ENCODE measurements at regions not wholly inside any gene's neighbourhood (a gene's known extent, or its start where the extent isn't known, plus 50 kb on each side); places are given as distances from the start of the nearest gene placed in this dataset.

DNA sequence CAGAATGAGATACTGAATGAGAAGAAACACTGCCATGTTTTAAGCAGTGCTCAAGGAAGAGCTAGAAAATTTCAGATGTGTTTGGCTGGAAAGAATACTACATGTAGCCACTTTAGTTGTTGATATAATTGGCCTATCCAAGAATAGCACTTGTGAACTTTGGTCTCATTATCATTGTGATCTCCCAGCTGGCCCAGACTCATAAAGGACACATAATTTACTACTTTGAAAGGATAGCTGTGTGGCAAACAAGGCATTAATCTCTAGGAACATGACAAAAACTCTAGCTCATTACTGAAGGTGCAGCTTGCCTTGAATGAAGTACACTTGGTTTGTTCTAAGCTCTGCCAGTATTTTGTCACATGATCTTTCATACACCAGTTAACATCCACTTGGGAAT is 356.3 kb downstream of the CSNK1G3 start:
- no peak overlapping the region for H3K23ac ChIP-seq (ENCODE audit: low read length)
- no peak overlapping the region for H2BK120ac ChIP-seq (ENCODE audit: low read depth, low read length)
- no peaks in the 10 kb centered on the region for H3K36me3 ChIP-seq (ENCODE audit: control insufficient read depth, insufficient read depth, low read length)
- DNase-seq = no peak
- H3K4me2 ChIP-seq (ENCODE audit: low read length) = no peak overlapping the region
- H2BK5ac ChIP-seq (ENCODE audit: low read length) = no peak overlapping the region
- no peak overlapping the region for H2BK15ac ChIP-seq (replicated peaks; ENCODE audit: low read depth)
- H3K9ac ChIP-seq (ENCODE audit: low read length) = no peak overlapping the region
- H3K79me2 ChIP-seq (ENCODE audit: control insufficient read depth, insufficient read depth, low read length) = no peaks in the 10 kb centered on the region
- H3K56ac ChIP-seq (ENCODE audit: low read length) = no peak overlapping the region
- H3K4me3 ChIP-seq (ENCODE audit: low read length) = no peak overlapping the region
- H3K18ac ChIP-seq (ENCODE audit: low read length) = no peak overlapping the region
- no peak overlapping the region for H4K5ac ChIP-seq (ENCODE audit: low read length)
- no peak overlapping the region for H3K4ac ChIP-seq (ENCODE audit: low read depth, low read length)
- H3K79me1 ChIP-seq (ENCODE audit: low read length) = no peaks in the 10 kb centered on the region
- H3K4me1 ChIP-seq (ENCODE audit: control insufficient read depth, low read depth, low read length) = no peaks in the 10 kb centered on the region
- H2AK5ac ChIP-seq (ENCODE audit: low read length) = no peak overlapping the region
- H4K8ac ChIP-seq (ENCODE audit: low read depth, low read length) = no peak overlapping the region
- no peak overlapping the region for H3K27ac ChIP-seq (ENCODE audit: low read depth, low read length)
- no peaks in the 10 kb centered on the region for H3K27me3 ChIP-seq (ENCODE audit: insufficient read depth, low read length, poor library complexity)

DNA sequence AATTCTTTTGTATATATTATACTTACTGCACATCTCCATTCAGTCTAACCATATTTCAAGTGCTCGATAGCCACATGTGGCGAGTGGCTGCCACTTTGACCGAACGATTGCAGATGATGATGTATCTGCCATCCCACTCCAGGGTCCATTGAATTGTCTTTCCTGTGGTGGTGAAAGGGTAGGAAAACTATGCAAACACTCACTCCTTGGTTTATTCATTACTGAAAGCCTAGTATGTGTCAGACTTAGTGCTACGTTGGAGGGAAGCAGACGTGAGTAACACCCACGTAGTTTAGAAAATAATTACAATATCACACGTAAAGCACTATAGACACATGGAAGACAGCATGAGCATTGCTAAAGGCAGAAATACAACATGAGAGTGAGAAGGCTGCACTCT is 353.7 kb downstream of the CSNK1G3 start:
- Histone ChIP-seq H3K4ac (ENCODE audit: low read depth, low read length) (no peak overlapping the region), H4K5ac (ENCODE audit: low read length) (no peak overlapping the region), H3K56ac (ENCODE audit: low read length) (no peak overlapping the region), H2BK5ac (ENCODE audit: low read length) (no peak overlapping the region), H2BK15ac (replicated peaks; ENCODE audit: low read depth) (peak overlapping the region; percentile 57), H3K4me3 (ENCODE audit: low read length) (no peak overlapping the region), H3K79me2 (ENCODE audit: control insufficient read depth, insufficient read depth, low read length) (no peaks in the 10 kb centered on the region), H3K18ac (ENCODE audit: low read length) (no peak overlapping the region), H3K23ac (ENCODE audit: low read length) (no peak overlapping the region), H3K36me3 (ENCODE audit: control insufficient read depth, insufficient read depth, low read length) (no peaks in the 10 kb centered on the region), H3K4me2 (ENCODE audit: low read length) (no peak overlapping the region), H3K4me1 (ENCODE audit: control insufficient read depth, low read depth, low read length) (no peaks in the 10 kb centered on the region), H3K9ac (ENCODE audit: low read length) (no peak overlapping the region), H3K27ac (ENCODE audit: low read depth, low read length) (no peak overlapping the region), H2BK120ac (ENCODE audit: low read depth, low read length) (no peak overlapping the region), H3K27me3 (ENCODE audit: insufficient read depth, low read length, poor library complexity) (no peaks in the 10 kb centered on the region), H3K79me1 (ENCODE audit: low read length) (no peaks in the 10 kb centered on the region), H2AK5ac (ENCODE audit: low read length) (no peak overlapping the region), H4K8ac (ENCODE audit: low read depth, low read length) (no peak overlapping the region)
- no peak for DNase-seq
- WGBS (ENCODE audit: extremely low coverage, insufficient coverage, low lambda C conversion rate) = no CpG with 5 or more reads among the region's 8 CpGs

DNA sequence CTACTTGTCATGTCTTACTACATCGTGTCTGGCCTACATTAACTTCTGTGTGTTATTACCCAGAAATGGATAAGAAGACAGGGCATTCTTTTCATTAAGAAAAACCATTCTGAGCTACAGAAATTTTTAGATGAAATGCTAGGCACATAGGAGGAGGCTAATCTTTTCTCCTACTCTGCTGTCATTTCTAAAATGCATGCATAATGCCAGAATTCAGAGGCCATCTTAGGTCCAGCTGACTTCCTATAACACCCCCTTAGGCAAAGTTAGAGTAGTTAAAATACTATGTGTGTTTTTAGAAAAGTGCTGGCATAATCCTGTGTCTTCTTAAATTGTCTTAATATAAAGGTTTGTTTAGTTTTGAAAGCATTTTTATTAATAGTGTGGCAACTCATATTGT is 352.6 kb downstream of the CSNK1G3 start:
- Histone ChIP-seq H3K23ac (ENCODE audit: low read length) (no peak overlapping the region), H3K18ac (ENCODE audit: low read length) (no peak overlapping the region), H3K36me3 (ENCODE audit: control insufficient read depth, insufficient read depth, low read length) (no peaks in the 10 kb centered on the region), H4K5ac (ENCODE audit: low read length) (no peak overlapping the region), H3K27ac (ENCODE audit: low read depth, low read length) (no peak overlapping the region), H3K79me2 (ENCODE audit: control insufficient read depth, insufficient read depth, low read length) (no peaks in the 10 kb centered on the region), H3K27me3 (ENCODE audit: insufficient read depth, low read length, poor library complexity) (no peaks in the 10 kb centered on the region), H4K8ac (ENCODE audit: low read depth, low read length) (no peak overlapping the region), H2AK5ac (ENCODE audit: low read length) (no peak overlapping the region), H3K4me3 (ENCODE audit: low read length) (no peak overlapping the region), H2BK5ac (ENCODE audit: low read length) (no peak overlapping the region), H3K4me1 (ENCODE audit: control insufficient read depth, low read depth, low read length) (no peaks in the 10 kb centered on the region), H2BK15ac (replicated peaks; ENCODE audit: low read depth) (no peak overlapping the region), H3K4me2 (ENCODE audit: low read length) (no peak overlapping the region), H2BK120ac (ENCODE audit: low read depth, low read length) (no peak overlapping the region), H3K9ac (ENCODE audit: low read length) (no peak overlapping the region), H3K56ac (ENCODE audit: low read length) (no peak overlapping the region), H3K4ac (ENCODE audit: low read depth, low read length) (no peak overlapping the region), H3K79me1 (ENCODE audit: low read length) (no peaks in the 10 kb centered on the region)
- no peak for DNase-seq
- WGBS (ENCODE audit: extremely low coverage, insufficient coverage, low lambda C conversion rate) = no CpG with 5 or more reads among the region's 1 CpG

DNA sequence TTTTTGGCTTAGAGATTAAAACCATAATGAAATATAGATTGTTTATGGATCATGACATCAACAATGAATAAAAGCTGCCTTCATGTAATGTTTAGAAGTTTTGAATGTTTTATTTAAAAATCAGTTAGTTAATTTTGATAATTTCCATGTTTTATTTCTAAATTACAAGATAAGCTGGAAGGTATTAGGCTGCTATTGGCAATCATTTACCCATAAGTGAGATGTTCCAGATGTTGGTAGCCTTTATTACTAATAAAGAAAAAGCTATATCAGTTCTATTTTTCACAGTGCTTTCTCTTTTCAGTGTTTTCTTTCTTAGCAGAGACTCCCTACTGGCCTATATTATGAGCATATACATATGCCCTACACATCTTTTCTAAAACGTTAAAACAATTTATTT is 347.0 kb downstream of the CSNK1G3 start:
- no peaks in the 10 kb centered on the region for H3K79me1 ChIP-seq (ENCODE audit: low read length)
- no peak overlapping the region for H2BK15ac ChIP-seq (replicated peaks; ENCODE audit: low read depth)
- no peak overlapping the region for H2BK5ac ChIP-seq (ENCODE audit: low read length)
- H3K4me3 ChIP-seq (ENCODE audit: low read length) = no peak overlapping the region
- no CpG with 5 or more reads among the region's 1 CpG for WGBS (ENCODE audit: extremely low coverage, insufficient coverage, low lambda C conversion rate)
- H3K27ac ChIP-seq (ENCODE audit: low read depth, low read length) = no peak overlapping the region
- no peak overlapping the region for H3K56ac ChIP-seq (ENCODE audit: low read length)
- no peak overlapping the region for H4K8ac ChIP-seq (ENCODE audit: low read depth, low read length)
- no peak overlapping the region for H3K4me2 ChIP-seq (ENCODE audit: low read length)
- no peaks in the 10 kb centered on the region for H3K4me1 ChIP-seq (ENCODE audit: control insufficient read depth, low read depth, low read length)
- no peak for DNase-seq
- H3K23ac ChIP-seq (ENCODE audit: low read length) = no peak overlapping the region
- H3K27me3 ChIP-seq (ENCODE audit: insufficient read depth, low read length, poor library complexity) = no peaks in the 10 kb centered on the region
- no peak overlapping the region for H4K5ac ChIP-seq (ENCODE audit: low read length)
- no peaks in the 10 kb centered on the region for H3K79me2 ChIP-seq (ENCODE audit: control insufficient read depth, insufficient read depth, low read length)
- H3K9ac ChIP-seq (ENCODE audit: low read length) = no peak overlapping the region
- H3K18ac ChIP-seq (ENCODE audit: low read length) = no peak overlapping the region
- H3K36me3 ChIP-seq (ENCODE audit: control insufficient read depth, insufficient read depth, low read length) = no peaks in the 10 kb centered on the region
- no peak overlapping the region for H3K4ac ChIP-seq (ENCODE audit: low read depth, low read length)
- H2BK120ac ChIP-seq (ENCODE audit: low read depth, low read length) = no peak overlapping the region
- H2AK5ac ChIP-seq (ENCODE audit: low read length) = no peak overlapping the region

DNA sequence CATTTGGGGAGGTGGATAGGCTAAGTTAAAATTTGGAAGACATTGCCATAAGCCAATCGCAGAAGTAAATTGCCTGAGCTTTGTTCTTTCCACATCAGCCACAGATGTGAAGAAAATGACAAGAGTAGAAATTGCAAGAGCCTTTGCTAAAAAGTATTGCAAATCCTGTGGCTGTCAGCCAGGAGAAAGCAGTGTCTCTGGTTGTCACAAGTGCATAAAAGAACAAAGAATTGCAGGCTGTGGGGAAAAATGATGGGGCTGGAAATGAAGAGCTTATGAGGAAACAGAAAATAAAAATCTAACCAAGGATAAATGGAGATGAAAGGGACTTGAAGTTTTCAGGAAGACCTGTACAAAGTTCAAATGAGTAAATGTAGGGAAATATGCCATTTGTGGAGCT is 344.8 kb downstream of the CSNK1G3 start:
- H3K4me3 ChIP-seq (ENCODE audit: low read length) = no peak overlapping the region
- no peak overlapping the region for H3K23ac ChIP-seq (ENCODE audit: low read length)
- no peak overlapping the region for H3K27ac ChIP-seq (ENCODE audit: low read depth, low read length)
- no peak overlapping the region for H2BK120ac ChIP-seq (ENCODE audit: low read depth, low read length)
- no peaks in the 10 kb centered on the region for H3K79me1 ChIP-seq (ENCODE audit: low read length)
- no peak overlapping the region for H4K8ac ChIP-seq (ENCODE audit: low read depth, low read length)
- peak overlapping the region; percentile 28 for H3K18ac ChIP-seq (ENCODE audit: low read length)
- H3K36me3 ChIP-seq (ENCODE audit: control insufficient read depth, insufficient read depth, low read length) = no peaks in the 10 kb centered on the region
- no peak overlapping the region for H2AK5ac ChIP-seq (ENCODE audit: low read length)
- no peak overlapping the region for H4K5ac ChIP-seq (ENCODE audit: low read length)
- no peak overlapping the region for H3K4me2 ChIP-seq (ENCODE audit: low read length)
- DNase-seq = no peak
- no peaks in the 10 kb centered on the region for H3K27me3 ChIP-seq (ENCODE audit: insufficient read depth, low read length, poor library complexity)
- H3K4ac ChIP-seq (ENCODE audit: low read depth, low read length) = no peak overlapping the region
- H3K79me2 ChIP-seq (ENCODE audit: control insufficient read depth, insufficient read depth, low read length) = no peaks in the 10 kb centered on the region
- no peak overlapping the region for H2BK15ac ChIP-seq (replicated peaks; ENCODE audit: low read depth)
- no peak overlapping the region for H2BK5ac ChIP-seq (ENCODE audit: low read length)
- no peak overlapping the region for H3K9ac ChIP-seq (ENCODE audit: low read length)
- no CpG with 5 or more reads among the region's 1 CpG for WGBS (ENCODE audit: extremely low coverage, insufficient coverage, low lambda C conversion rate)
- H3K4me1 ChIP-seq (ENCODE audit: control insufficient read depth, low read depth, low read length) = no peaks in the 10 kb centered on the region
- H3K56ac ChIP-seq (ENCODE audit: low read length) = no peak overlapping the region

DNA sequence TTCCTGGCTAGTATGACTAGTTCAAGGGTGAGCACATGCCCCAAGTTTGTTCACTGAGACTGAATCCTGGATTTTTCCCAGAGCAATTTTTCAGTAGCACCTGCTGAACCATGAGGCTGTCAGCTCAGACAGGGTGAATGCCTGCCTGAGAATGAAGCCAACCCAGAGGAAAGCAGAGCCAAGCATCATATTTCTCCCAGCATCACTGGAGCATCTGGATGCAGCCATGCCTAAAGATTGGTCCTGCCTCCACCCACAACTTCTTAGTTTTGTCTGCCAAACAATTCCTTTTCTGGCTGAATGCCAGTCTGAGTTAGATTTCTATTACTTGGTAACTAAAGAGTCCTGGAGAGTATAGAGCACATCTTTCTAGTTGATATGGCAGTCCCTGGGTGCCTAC is 343.6 kb downstream of the CSNK1G3 start:
- H3K4me3 ChIP-seq (ENCODE audit: low read length) = no peak overlapping the region
- H3K56ac ChIP-seq (ENCODE audit: low read length) = no peak overlapping the region
- H3K4ac ChIP-seq (ENCODE audit: low read depth, low read length) = no peak overlapping the region
- no peak overlapping the region for H3K18ac ChIP-seq (ENCODE audit: low read length)
- no peak overlapping the region for H2BK15ac ChIP-seq (replicated peaks; ENCODE audit: low read depth)
- no peak overlapping the region for H4K8ac ChIP-seq (ENCODE audit: low read depth, low read length)
- no peak overlapping the region for H2AK5ac ChIP-seq (ENCODE audit: low read length)
- H2BK120ac ChIP-seq (ENCODE audit: low read depth, low read length) = no peak overlapping the region
- H3K79me2 ChIP-seq (ENCODE audit: control insufficient read depth, insufficient read depth, low read length) = no peaks in the 10 kb centered on the region
- H2BK5ac ChIP-seq (ENCODE audit: low read length) = no peak overlapping the region
- no peak overlapping the region for H3K4me2 ChIP-seq (ENCODE audit: low read length)
- H4K5ac ChIP-seq (ENCODE audit: low read length) = no peak overlapping the region
- H3K27ac ChIP-seq (ENCODE audit: low read depth, low read length) = no peak overlapping the region
- H3K23ac ChIP-seq (ENCODE audit: low read length) = no peak overlapping the region
- no peaks in the 10 kb centered on the region for H3K27me3 ChIP-seq (ENCODE audit: insufficient read depth, low read length, poor library complexity)
- no peaks in the 10 kb centered on the region for H3K79me1 ChIP-seq (ENCODE audit: low read length)
- no peaks in the 10 kb centered on the region for H3K4me1 ChIP-seq (ENCODE audit: control insufficient read depth, low read depth, low read length)
- H3K9ac ChIP-seq (ENCODE audit: low read length) = no peak overlapping the region
- no peak for DNase-seq
- no peaks in the 10 kb centered on the region for H3K36me3 ChIP-seq (ENCODE audit: control insufficient read depth, insufficient read depth, low read length)

Measured in mesendoderm (in vitro differentiated cells).